SK-N-SH treated with all-trans-retinoic acid at 6 μM for 48 hours (cell line): ENCODE measurements at regions not wholly inside any gene's neighbourhood (a gene's known extent, or its start where the extent isn't known, plus 50 kb on each side); places are given as distances from the start of the nearest gene placed in this dataset.

ENCODE experiments used
- ATAC-seq: fragments of 200-7000 bp; cut with Tn5 transposase; 3 replicates; pipeline ENCODE4 v1.9.1; 2020; ENCODE audit warnings: mild to moderate bottlenecking, moderate library complexity
- ARNTL ChIP-seq: fragments of 450-650 bp; formaldehyde crosslinking; IDR thresholded peaks from 2 replicates; pipeline ENCODE4 v1.5.0; 2020; ENCODE audit warnings: low read depth, mild to moderate bottlenecking, moderate library complexity, borderline replicate concordance
- BACH2 ChIP-seq: fragments of 250-450 bp; sonication (Bioruptor Pico); IDR thresholded peaks from 2 replicates; pipeline ENCODE4 v1.9.0; 2021; ENCODE audit warnings: mild to moderate bottlenecking, borderline replicate concordance
- CREB5 ChIP-seq: fragments of 250-450 bp; sonication (Bioruptor Pico); IDR thresholded peaks from 2 replicates; pipeline ENCODE4 v1.5.1; 2020; ENCODE audit warnings: low read depth, mild to moderate bottlenecking, moderate library complexity
- CSDC2 ChIP-seq: fragments of 250-450 bp; sonication (Bioruptor Pico); IDR thresholded peaks from 2 replicates; pipeline ENCODE4 v1.5.0; 2020; ENCODE audit warnings: mild to moderate bottlenecking, moderate library complexity
- CSRNP3 ChIP-seq: fragments of 250-450 bp; sonication (Bioruptor Pico); IDR thresholded peaks from 2 replicates; pipeline ENCODE4 v1.5.1; 2021; ENCODE audit warnings: mild to moderate bottlenecking, moderate library complexity
- ESRRG ChIP-seq: fragments of 250-450 bp; sonication (Bioruptor Pico); IDR thresholded peaks from 2 replicates; pipeline ENCODE4 v1.6.1; 2021; ENCODE audit warnings: mild to moderate bottlenecking
- ISL1 ChIP-seq: fragments of 250-450 bp; sonication (Bioruptor Pico); IDR thresholded peaks from 2 replicates; pipeline ENCODE4 v2.1.2; 2022; ENCODE audit warnings: mild to moderate bottlenecking, moderate library complexity
- OSR1 ChIP-seq: fragments of 250-450 bp; sonication (Bioruptor Pico); IDR thresholded peaks from 2 replicates; pipeline ENCODE4 v1.8.0; 2022; ENCODE audit warnings: moderate library complexity, mild to moderate bottlenecking, inconsistent platforms
- PATZ1 ChIP-seq: fragments of 250-450 bp; sonication (Bioruptor Pico); IDR thresholded peaks from 2 replicates; pipeline ENCODE4 v1.8.0; 2020; ENCODE audit warnings: mild to moderate bottlenecking, moderate library complexity, borderline replicate concordance
- POU6F1 ChIP-seq: fragments of 250-450 bp; sonication (Bioruptor Pico); IDR thresholded peaks from 2 replicates; pipeline ENCODE4 v1.8.0; 2021; ENCODE audit warnings: low read depth, mild to moderate bottlenecking, moderate library complexity, borderline replicate concordance
- PPARA ChIP-seq: fragments of 250-450 bp; sonication (Bioruptor Pico); IDR thresholded peaks from 2 replicates; pipeline ENCODE4 v1.5.0; 2020; ENCODE audit warnings: mild to moderate bottlenecking, borderline replicate concordance
- RARB ChIP-seq: fragments of 250-450 bp; sonication (Bioruptor Pico); IDR thresholded peaks from 2 replicates; pipeline ENCODE4 v1.8.0; 2021; ENCODE audit warnings: mild to moderate bottlenecking, moderate library complexity
- SNAI2 ChIP-seq: fragments of 250-450 bp; sonication (Bioruptor Pico); IDR thresholded peaks from 2 replicates; pipeline ENCODE4 v1.5.0; 2020; ENCODE audit warnings: mild to moderate bottlenecking, moderate library complexity
- TCF4 ChIP-seq: fragments of 250-450 bp; sonication (Bioruptor Pico); IDR thresholded peaks from 2 replicates; pipeline ENCODE4 v1.8.0; 2021; ENCODE audit warnings: mild to moderate bottlenecking, moderate library complexity, borderline replicate concordance
- TOX ChIP-seq: fragments of 250-450 bp; sonication (Bioruptor Pico); IDR thresholded peaks from 2 replicates; pipeline ENCODE4 v1.8.0; 2021; ENCODE audit warnings: mild to moderate bottlenecking, moderate library complexity, borderline replicate concordance
- TSHZ2 ChIP-seq: fragments of 250-450 bp; sonication (Bioruptor Pico); IDR thresholded peaks from 2 replicates; pipeline ENCODE4 v1.5.0; 2020; ENCODE audit warnings: mild to moderate bottlenecking, moderate library complexity
- ZC3H10 ChIP-seq: fragments of 250-450 bp; sonication (Bioruptor Pico); IDR thresholded peaks from 2 replicates; pipeline ENCODE4 v1.5.1; 2021; ENCODE audit warnings: mild to moderate bottlenecking, moderate library complexity
- ZFP3 ChIP-seq: fragments of 250-450 bp; sonication (Bioruptor Pico); IDR thresholded peaks from 2 replicates; pipeline ENCODE4 v1.5.0; 2020; ENCODE audit warnings: mild to moderate bottlenecking, moderate library complexity
- ZFP30 ChIP-seq: fragments of 450-650 bp; formaldehyde crosslinking; IDR thresholded peaks from 2 replicates; pipeline ENCODE4 v1.5.0; 2022; ENCODE audit warnings: mild to moderate bottlenecking, moderate library complexity
- ZNF565 ChIP-seq: fragments of 450-650 bp; formaldehyde crosslinking; conservative IDR thresholded peaks from 2 replicates; pipeline ENCODE4 v1.5.0; 2020; ENCODE audit warnings: low read depth, mild to moderate bottlenecking, moderate library complexity
- ZNF70 ChIP-seq: fragments of 450-650 bp; formaldehyde crosslinking; IDR thresholded peaks from 2 replicates; pipeline ENCODE4 v1.5.0; 2020; ENCODE audit warnings: mild to moderate bottlenecking, moderate library complexity
- ZNF8 ChIP-seq: fragments of 450-650 bp; formaldehyde crosslinking; IDR thresholded peaks from 2 replicates; pipeline ENCODE4 v1.5.0; 2020; ENCODE audit warnings: mild to moderate bottlenecking, moderate library complexity

- no peak for ATAC-seq
- no peak for TF ChIP-seq TOX (CRISPR knock-in tag)
- no peak for TF ChIP-seq CSRNP3 (CRISPR knock-in tag)
- TF ChIP-seq SNAI2 (CRISPR knock-in tag) = no peak
- no peak for TF ChIP-seq ZNF70 (CRISPR knock-in tag)
- TF ChIP-seq PPARA (CRISPR knock-in tag) = no peak
- no peak for TF ChIP-seq OSR1 (CRISPR knock-in tag)
- no peak for TF ChIP-seq ZFP3
- TF ChIP-seq TSHZ2 = no peak
- TF ChIP-seq TCF4 (CRISPR knock-in tag) = no peak
- no peak for TF ChIP-seq ZNF565 (CRISPR knock-in tag)
- TF ChIP-seq PATZ1 (CRISPR knock-in tag) = no peak
- TF ChIP-seq RARB (CRISPR knock-in tag) = no peak
- no peak for TF ChIP-seq ISL1 (CRISPR knock-in tag)
- TF ChIP-seq BACH2 = no peak
- TF ChIP-seq CSDC2 (CRISPR knock-in tag) = no peak
- TF ChIP-seq ZFP30 (CRISPR knock-in tag) = no peak
Measured at GRCh38 chr10:47225928-47226645, 73.9 kb upstream of the GDF10 start.

- no peak for ATAC-seq
- no peak for TF ChIP-seq POU6F1 (CRISPR knock-in tag)
- TF ChIP-seq ESRRG (CRISPR knock-in tag) = no peak
Measured at GRCh38 chr10:47230482-47230881, 69.5 kb upstream of the GDF10 start.

- ATAC-seq = no peak
- TF ChIP-seq ZC3H10 (CRISPR knock-in tag) (no peak), ZNF8 (no peak), ESRRG (CRISPR knock-in tag) (no peak), PPARA (CRISPR knock-in tag) (no peak), CSRNP3 (CRISPR knock-in tag) (no peak), ZNF70 (CRISPR knock-in tag) (no peak), POU6F1 (CRISPR knock-in tag) (no peak), PATZ1 (CRISPR knock-in tag) (no peak), CREB5 (no peak), SNAI2 (CRISPR knock-in tag) (no peak), ZFP30 (CRISPR knock-in tag) (no peak), ISL1 (CRISPR knock-in tag) (no peak), RARB (CRISPR knock-in tag) (no peak), CSDC2 (CRISPR knock-in tag) (no peak), ARNTL (CRISPR knock-in tag) (no peak), BACH2 (no peak), TOX (CRISPR knock-in tag) (no peak)
- TF ChIP-seq, all 23 proteins: peak for 0
Measured at GRCh38 chr10:47230957-47231356, 69.0 kb upstream of the GDF10 start.
